22Rv1 (cell line): ENCODE measurements at regions not wholly inside any gene's neighbourhood (a gene's known extent, or its start where the extent isn't known, plus 50 kb on each side); places are given as distances from the start of the nearest gene placed in this dataset.
"Not testable (repeated sequence)": the region's sequence is repeated elsewhere in the genome, so short reads cannot be mapped to it uniquely, and the experiment has no call there.

Experiments used
- H3K27ac ChIP-seq: fragments of 450-650 bp; 2 replicates; pipeline ENCODE4 v1.5.1; 2017
- CTCF ChIP-seq: fragments of 450-650 bp; IDR thresholded peaks from 2 replicates; pipeline ENCODE4 v1.5.1; 2017; ENCODE audit warnings: mild to moderate bottlenecking
- ZFX ChIP-seq: fragments of 450-650 bp; IDR thresholded peaks from 2 replicates; pipeline ENCODE4 v1.6.1; 2017; ENCODE audit warnings: antibody characterized with exemption, borderline replicate concordance

- not testable (repeated sequence) for H3K27ac ChIP-seq
These were observed 822.1 kb downstream of the KCNMA1 start for GRCh38 chr10:76815505-76815904.

- TF ChIP-seq CTCF (no peak), ZFX (no peak)
These were observed 826.2 kb downstream of the KCNMA1 start for GRCh38 chr10:76811430-76811829.

GRCh38 chr10:76788452-76788811, 849.2 kb downstream of the KCNMA1 start:
- no peak overlapping the region for H3K27ac ChIP-seq
- TF ChIP-seq ZFX (no peak), CTCF (no peak)

More at GRCh38 chr10:76811430-76811829, 826.2 kb downstream of the KCNMA1 start:
- H3K27ac ChIP-seq: no peak overlapping the region

- H3K27ac ChIP-seq: no peak overlapping the region
- TF ChIP-seq ZFX: no peak
- no peak for TF ChIP-seq CTCF
These were observed 849.7 kb downstream of the KCNMA1 start for GRCh38 chr10:76787746-76788451.

GRCh38 chr10:76786504-76787072, 851.0 kb downstream of the KCNMA1 start:
- TF ChIP-seq CTCF (no peak), ZFX (no peak)
- no peak overlapping the region for H3K27ac ChIP-seq

- no peak overlapping the region for H3K27ac ChIP-seq
- TF ChIP-seq ZFX: no peak
- TF ChIP-seq CTCF: no peak
These were observed 853.5 kb downstream of the KCNMA1 start for GRCh38 chr10:76784076-76784475.

- no peak overlapping the region for H3K27ac ChIP-seq
- TF ChIP-seq ZFX (no peak), CTCF (no peak)
These were observed 857.8 kb downstream of the KCNMA1 start for GRCh38 chr10:76779796-76780301.
